ENCODE measurements at regions not wholly inside any gene's neighbourhood (a gene's known extent, or its start where the extent isn't known, plus 50 kb on each side); places are given as distances from the start of the nearest gene placed in this dataset.

DNA sequence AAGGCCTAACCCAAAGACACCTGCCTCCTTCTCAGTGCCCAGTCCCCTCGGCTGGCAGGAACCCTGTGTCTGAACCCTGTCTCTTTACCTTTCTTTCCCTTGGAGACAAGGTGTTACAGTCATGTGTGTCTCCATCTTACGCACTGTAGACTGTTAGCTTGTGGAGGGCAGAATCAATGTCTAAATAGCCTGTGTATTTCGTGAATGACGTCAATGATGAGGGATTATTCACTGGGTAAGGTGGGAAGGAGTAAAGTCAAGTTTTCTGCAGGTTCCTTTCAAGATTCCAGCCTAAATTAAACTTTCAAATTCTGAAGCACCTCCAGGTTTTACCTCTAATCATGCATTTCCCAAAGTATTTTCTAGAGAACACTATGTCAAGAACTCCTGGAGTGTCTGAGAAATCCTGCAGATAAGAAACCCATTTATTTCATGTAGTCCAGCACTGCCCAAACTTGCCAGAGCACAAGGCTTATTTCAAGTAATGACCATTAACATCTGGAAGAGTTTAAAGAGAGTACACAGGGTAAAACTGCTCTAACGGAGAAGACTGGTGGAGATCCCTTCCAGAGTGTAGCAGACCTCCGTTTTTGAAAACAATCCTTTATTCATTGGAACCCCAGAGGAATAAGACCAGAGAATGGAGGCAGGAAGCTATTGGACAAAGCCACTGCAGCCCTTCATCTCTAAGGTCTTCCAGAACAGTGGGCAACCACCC is 72.8 kb downstream of the KCNF1 start:
- WGBS, 2 experiments (ENCODE audit: extremely low coverage in 1 of 2, insufficient coverage in 1 of 2, insufficient read length in 1 of 2, insufficient replicate concordance in 2 of 2, low coverage in 1 of 2, low lambda C conversion rate in 2 of 2, missing lambda C conversion rate in 1 of 2) = 82% methylated on average over 6 of the region's 6 CpGs; no CpG with 5 or more reads in 1 of the 2 experiments
- CTCF ChIA-PET (ENCODE audit: partially characterized antibody) = no interaction called here
- H4K8ac ChIP-seq (ENCODE audit: extremely low read depth, insufficient read depth, low read length) = no peak overlapping the region

More for the DNA sequence above, 72.8 kb downstream of the KCNF1 start:
- Histone ChIP-seq H2BK15ac (ENCODE audit: low read length) (no peak overlapping the region), H3K4ac (replicated peaks; ENCODE audit: insufficient read length, low read depth, low read length) (no peak overlapping the region), H3K36me3 (ENCODE audit: control insufficient read depth in 2 of 4, insufficient read depth in 4 of 4, low read length in 3 of 4) (no peaks in the 10 kb centered on the region), H2AK5ac (ENCODE audit: low read depth, low read length) (no peak overlapping the region), H4K91ac (replicated peaks; ENCODE audit: insufficient read length, low read length) (no peak overlapping the region), H2BK12ac (ENCODE audit: low read depth, low read length) (no peak overlapping the region), H3K23me2 (ENCODE audit: low read depth, low read length) (no peaks in the 10 kb centered on the region), H4K5ac (ENCODE audit: insufficient read length, low read depth, low read length) (no peak overlapping the region), H3K79me1 (ENCODE audit: low read depth, low read length) (no peaks in the 10 kb centered on the region), H3K79me2 (ENCODE audit: control insufficient read depth in 1 of 2, insufficient read depth in 2 of 2, low read length in 2 of 2) (no peaks in the 10 kb centered on the region), H3K14ac (ENCODE audit: insufficient read length) (no peak overlapping the region), H3K4me3 (ENCODE audit: extremely low read depth in 1 of 4, insufficient read depth in 2 of 4, low read depth in 3 of 4, low read length in 4 of 4) (no peak overlapping the region), H3K9ac (replicated peaks in 1 of 4; ENCODE audit: extremely low read depth in 1 of 4, low read depth in 3 of 4, low read length in 3 of 4) (no peak overlapping the region), H3K9me3 (ENCODE audit: insufficient read depth in 2 of 2, low read depth in 1 of 2, low read length in 1 of 2) (no peaks in the 10 kb centered on the region), H3K4me1 (replicated peaks in 1 of 4; ENCODE audit: control insufficient read depth in 3 of 4, insufficient read depth in 4 of 4, low read length in 3 of 4) (no peaks in the 10 kb centered on the region), H3K18ac (ENCODE audit: extremely low read depth, low read length) (no peak overlapping the region), H3K23ac (ENCODE audit: insufficient read length) (no peak overlapping the region), H3K4me2 (ENCODE audit: insufficient read depth in 1 of 2, low read depth in 2 of 2, low read length in 2 of 2) (no peak overlapping the region), H3K27me3 (replicated peaks in 1 of 4; ENCODE audit: control insufficient read depth in 3 of 4, extremely low read depth in 1 of 4, insufficient read depth in 3 of 4, low read length in 3 of 4) (no peaks in the 10 kb centered on the region), H2BK5ac (ENCODE audit: low read depth, low read length) (no peak overlapping the region), H2AFZ (ENCODE audit: low read length) (no peak overlapping the region), H4K20me1 (replicated peaks in 1 of 2; ENCODE audit: control insufficient read depth in 1 of 2, insufficient read depth in 2 of 2, low read length in 2 of 2) (no peaks in the 10 kb centered on the region), H2BK120ac (replicated peaks; ENCODE audit: low read depth, low read length) (no peak overlapping the region), H2BK20ac (ENCODE audit: low read length) (no peak overlapping the region), H3K27ac (ENCODE audit: low read depth, low read length) (no peak overlapping the region), H3K56ac (replicated peaks; ENCODE audit: insufficient read length, low read depth, low read length) (no peak overlapping the region)
- POLR2A ChIA-PET (ENCODE audit: partially characterized antibody) = no interaction called here
- FAIRE-seq (no peak), DNase-seq (ENCODE audit: low read depth in 1 of 2, low spot score in 2 of 2) (no peak)
- no peak for TF ChIP-seq GABPA (IDR thresholded peaks at IDR 0.05; ENCODE audit: borderline replicate concordance, insufficient read depth, low read length)
- no peak for TF ChIP-seq TEAD4 (IDR thresholded peaks at IDR 0.05; ENCODE audit: low read depth, low read length)
- TF ChIP-seq SRF (IDR thresholded peaks at IDR 0.05; ENCODE audit: low read depth, low read length) = no peak
- TF ChIP-seq SIN3A (conservative IDR thresholded peaks at IDR 0.05 in 1 of 2, IDR thresholded peaks at IDR 0.05 in 1 of 2; ENCODE audit: low read depth in 1 of 2, low read length in 2 of 2) = no peak

Measured in H1 (cell line).